Right lobe of liver (tissue), 6 donors: ENCODE measurements at regions not wholly inside any gene's neighbourhood (a gene's known extent, or its start where the extent isn't known, plus 50 kb on each side); places are given as distances from the start of the nearest gene placed in this dataset.

Experiments
- ATAC-seq, 4 donors: fragments of 200-7000 bp; cut with Tn5 transposase; one replicate each; pipeline ENCODE4 v1.9.1; 2020; ENCODE audit warnings: mild to moderate bottlenecking in 4 of 4, moderate library complexity in 4 of 4
- DNase-seq, 3 donors: peaks; one replicate each; pipeline ENCODE4 v3.0.0-alpha.2; 2020
- H3K27ac ChIP-seq, 3 donors: fragments of 200-600 bp; one replicate each; pipeline ENCODE4 v1.8.0; 2022
- H3K27me3 ChIP-seq, 2 donors: fragments of 200-600 bp; one replicate each; pipeline ENCODE4 v1.8.0; 2022
- H3K36me3 ChIP-seq, 4 donors: fragments of 200-600 bp; sonication (generic) in 1 of 4; one replicate each; pipeline versions ENCODE4 v1.5.1 to v1.8.0; 2017 to 2022; ENCODE audit warnings: control low read depth in 1 of 4
- H3K4me1 ChIP-seq, 4 donors: fragments of 200-600 bp; sonication (generic) in 1 of 4; one replicate each; pipeline versions ENCODE4 v1.5.1 to v1.8.0; 2017 to 2022; ENCODE audit warnings: control low read depth in 1 of 4
- H3K4me3 ChIP-seq, 3 donors: fragments of 200-600 bp; one replicate each; pipeline ENCODE4 v1.8.0; 2022
- H3K9me3 ChIP-seq, 4 donors: fragments of 200-600 bp; sonication (generic) in 1 of 4; one replicate each; pipeline versions ENCODE4 v1.5.1 to v1.8.0; 2017 to 2022; ENCODE audit warnings: control low read depth in 1 of 4
- POLR2A ChIP-seq: fragments of 450-650 bp; IDR thresholded peaks from one replicate; pipeline ENCODE4 v1.6.1; 2017; ENCODE audit warnings: antibody characterized with exemption, mild to moderate bottlenecking
- WGBS: methylation state at CpG from one replicate; pipeline ENCODE4 v1.1.6; 2018; ENCODE audit warnings: low coverage, low lambda C conversion rate; ENCODE audit not compliant: insufficient coverage; ENCODE audit errors: missing lambda C conversion rate; 5-methylcytosine and 5-hydroxymethylcytosine counted together
- intact Hi-C, 2 donors: fragments of 100-400 bp; cut with DNase I; formaldehyde crosslinking; loops; one replicate each; pipeline versions ENCODE4 v1.11.2 to v1.14.1; 2022
- TF ChIP-seq, protein P1 (sequence below), 4 donors: fragments of 200-600 bp in 3 of 4; fragments of 450-650 bp in 1 of 4; IDR thresholded peaks; one replicate each; pipeline versions ENCODE4 v1.5.1 to v1.8.0; 2016 to 2022; ENCODE audit warnings: antibody characterized with exemption in 4 of 4, mild to moderate bottlenecking in 2 of 4
- donor health status: DM: no; HTN: yes; CAD: no.
- donor health status: DM: no; HTN: no; CAD: no.
- donor health status: DM: no; HTN: no; CAD: no.
- donor health status: DM: no; HTN: yes; CAD: no.
- donor health status: DM: no; HTN: yes; CAD: no.

DNA sequence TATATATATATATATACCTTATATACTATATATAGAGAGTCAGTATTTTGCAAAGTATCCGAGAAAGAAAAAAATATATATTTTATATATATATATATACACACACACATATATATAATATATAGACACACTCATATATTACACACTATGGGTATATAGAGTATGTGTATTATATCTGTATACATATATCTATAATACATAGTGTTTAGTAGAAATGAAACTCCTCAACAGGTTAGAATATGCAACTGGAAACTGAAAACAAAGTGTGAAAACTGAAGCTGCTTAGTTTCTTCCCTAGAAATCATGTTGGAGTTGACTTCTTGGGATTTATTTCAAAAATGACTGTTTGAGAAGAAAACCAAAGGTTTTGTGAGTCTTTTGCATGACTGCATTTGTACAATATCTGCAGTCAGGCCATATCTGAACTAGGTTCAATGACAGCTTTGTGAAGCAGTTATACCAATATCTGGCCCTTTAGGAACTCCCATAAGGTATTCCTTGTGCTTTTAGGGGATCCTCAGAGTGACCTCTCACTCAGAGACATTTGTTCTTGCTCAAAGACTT, 284.1 kb downstream of the CASP12 start:
- H3K4me1 ChIP-seq, result no peaks in the 10 kb centered on the region
- no peak for DNase-seq

DNA sequence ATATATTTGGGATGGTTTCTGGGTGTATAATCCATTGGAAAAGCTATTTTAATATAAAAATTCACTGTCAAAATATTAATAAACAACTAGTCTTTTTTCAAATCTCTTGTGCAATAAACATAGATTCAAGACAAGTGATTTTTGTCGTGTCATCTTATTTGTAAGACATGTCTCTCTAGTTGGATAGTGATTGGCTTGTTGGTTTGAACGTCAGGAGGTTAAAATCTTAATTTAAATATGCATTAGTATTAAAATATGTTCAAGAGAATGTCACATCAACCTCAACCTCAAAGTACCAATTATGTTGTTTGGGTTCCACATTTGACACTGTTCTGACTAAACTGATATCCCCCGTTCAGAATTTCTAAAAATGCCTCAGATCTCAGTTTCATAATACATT, 287.6 kb downstream of the CASP12 start:
- Histone ChIP-seq H3K27ac (no peak overlapping the region), H3K9me3 (no peaks in the 10 kb centered on the region), H3K36me3 (no peaks in the 10 kb centered on the region), H3K4me1 (no peaks in the 10 kb centered on the region), H3K27me3 (no peaks in the 10 kb centered on the region), H3K4me3 (no peak overlapping the region)
- ATAC-seq (no peak), DNase-seq (no peak)
- WGBS, result 43% methylated on average over 3 of the region's 3 CpGs
- TF ChIP-seq POLR2A, result no peak
- TF ChIP-seq, protein P1, sequence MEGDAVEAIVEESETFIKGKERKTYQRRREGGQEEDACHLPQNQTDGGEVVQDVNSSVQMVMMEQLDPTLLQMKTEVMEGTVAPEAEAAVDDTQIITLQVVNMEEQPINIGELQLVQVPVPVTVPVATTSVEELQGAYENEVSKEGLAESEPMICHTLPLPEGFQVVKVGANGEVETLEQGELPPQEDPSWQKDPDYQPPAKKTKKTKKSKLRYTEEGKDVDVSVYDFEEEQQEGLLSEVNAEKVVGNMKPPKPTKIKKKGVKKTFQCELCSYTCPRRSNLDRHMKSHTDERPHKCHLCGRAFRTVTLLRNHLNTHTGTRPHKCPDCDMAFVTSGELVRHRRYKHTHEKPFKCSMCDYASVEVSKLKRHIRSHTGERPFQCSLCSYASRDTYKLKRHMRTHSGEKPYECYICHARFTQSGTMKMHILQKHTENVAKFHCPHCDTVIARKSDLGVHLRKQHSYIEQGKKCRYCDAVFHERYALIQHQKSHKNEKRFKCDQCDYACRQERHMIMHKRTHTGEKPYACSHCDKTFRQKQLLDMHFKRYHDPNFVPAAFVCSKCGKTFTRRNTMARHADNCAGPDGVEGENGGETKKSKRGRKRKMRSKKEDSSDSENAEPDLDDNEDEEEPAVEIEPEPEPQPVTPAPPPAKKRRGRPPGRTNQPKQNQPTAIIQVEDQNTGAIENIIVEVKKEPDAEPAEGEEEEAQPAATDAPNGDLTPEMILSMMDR (IDR thresholded peaks at IDR 0.05), result no peak
- intact Hi-C loops, result no loop called here

More for the DNA sequence above, 284.1 kb downstream of the CASP12 start:
- ATAC-seq, result no peak
- intact Hi-C loops, result no loop called here
- H3K9me3 ChIP-seq, result no peaks in the 10 kb centered on the region
- H3K27ac ChIP-seq, result no peak overlapping the region
- H3K27me3 ChIP-seq, result no peaks in the 10 kb centered on the region
- no peak overlapping the region for H3K4me3 ChIP-seq
- TF ChIP-seq, protein P1 (IDR thresholded peaks at IDR 0.05), result no peak
- no peak for TF ChIP-seq POLR2A
- H3K36me3 ChIP-seq, result no peaks in the 10 kb centered on the region
- 55% methylated on average over 1 of the region's 1 CpG for WGBS

DNA sequence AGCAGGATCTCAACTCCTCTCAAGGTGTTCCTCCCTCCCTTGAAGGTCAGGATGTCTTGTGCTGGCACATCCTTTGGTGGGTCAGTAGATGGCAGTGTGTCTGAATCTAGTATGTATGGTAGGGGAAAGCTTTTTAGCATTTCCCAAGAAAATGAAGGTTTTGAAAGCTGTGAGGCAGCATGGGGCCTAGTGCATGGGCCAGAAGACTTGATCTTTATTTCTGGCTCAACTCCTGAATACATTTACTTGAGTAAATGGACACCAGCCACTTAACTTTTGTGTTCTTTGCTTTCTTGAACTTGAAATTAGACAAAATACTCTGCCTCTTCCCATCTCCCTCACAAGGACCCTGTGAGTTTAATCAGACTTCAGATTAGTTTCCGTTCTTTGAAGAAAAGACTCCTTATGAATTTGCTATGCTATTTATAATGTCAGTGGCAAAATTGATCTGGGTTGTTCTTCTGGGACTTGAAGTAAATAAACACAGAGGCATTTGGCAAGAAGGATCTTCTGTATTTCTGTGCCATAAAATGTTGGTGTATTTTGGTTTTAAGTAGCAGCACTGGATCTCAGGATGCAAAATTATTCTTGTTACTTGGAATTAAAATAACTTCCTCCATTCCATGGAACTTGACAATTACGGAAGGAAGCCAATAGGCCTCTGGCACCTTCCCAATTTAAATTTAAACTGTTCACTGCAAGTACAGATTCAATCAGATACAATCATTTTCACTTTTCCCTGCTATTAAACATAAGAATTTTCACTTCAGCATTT, 288.8 kb downstream of the CASP12 start:
- Histone ChIP-seq H3K27me3 (no peaks in the 10 kb centered on the region), H3K36me3 (no peaks in the 10 kb centered on the region), H3K4me3 (no peak overlapping the region), H3K4me1 (no peaks in the 10 kb centered on the region), H3K9me3 (no peaks in the 10 kb centered on the region), H3K27ac (no peak overlapping the region)
- DNase-seq (no peak), ATAC-seq (peak; percentile 68 to 84 (median 76))
- WGBS, result 31% methylated on average over 2 of the region's 2 CpGs
- TF ChIP-seq POLR2A, result no peak
- TF ChIP-seq, protein P1 (IDR thresholded peaks at IDR 0.05), result peak; percentile 21 to 54 (median 51)
- intact Hi-C loops, result no loop called here

- intact Hi-C loops, result no loop called here
- DNase-seq (no peak), ATAC-seq (no peak)
- Histone ChIP-seq H3K4me3 (no peak overlapping the region), H3K27ac (no peak overlapping the region), H3K9me3 (no peaks in the 10 kb centered on the region), H3K27me3 (no peaks in the 10 kb centered on the region), H3K36me3 (no peaks in the 10 kb centered on the region), H3K4me1 (no peaks in the 10 kb centered on the region)
- TF ChIP-seq, protein P1 (IDR thresholded peaks at IDR 0.05), result no peak
- no peak for TF ChIP-seq POLR2A
- WGBS, result 57% methylated on average over 4 of the region's 4 CpGs
Measured at GRCh38 chr11:104602643-104603042, 295.6 kb downstream of the CASP12 start.
